Ishikawa (cell line): ENCODE measurements at regions not wholly inside any gene's neighbourhood (a gene's known extent, or its start where the extent isn't known, plus 50 kb on each side); places are given as distances from the start of the nearest gene placed in this dataset.

Source experiments
- CEBPB ChIP-seq: IDR thresholded peaks from 2 replicates; pipeline ENCODE4 v1.6.1; 2012
- CREB1 ChIP-seq: IDR thresholded peaks from 2 replicates; pipeline ENCODE4 v1.6.1; 2012; ENCODE audit warnings: low read depth
- EGR1 ChIP-seq: IDR thresholded peaks from 2 replicates; pipeline ENCODE4 v1.6.1; 2012
- EP300 ChIP-seq: IDR thresholded peaks from 2 replicates; pipeline ENCODE4 v1.6.1; 2012; ENCODE audit warnings: borderline replicate concordance
- FOXM1 ChIP-seq: IDR thresholded peaks from 2 replicates; pipeline ENCODE4 v1.6.1; 2012; ENCODE audit warnings: low read depth, borderline replicate concordance
- MAX ChIP-seq: IDR thresholded peaks from 2 replicates; pipeline ENCODE4 v1.6.1; 2012
- NFIC ChIP-seq: IDR thresholded peaks from 2 replicates; pipeline ENCODE4 v1.6.1; 2012
- RAD21 ChIP-seq: IDR thresholded peaks from 2 replicates; pipeline ENCODE4 v1.6.1; 2012; ENCODE audit warnings: low read depth
- TAF1 ChIP-seq: IDR thresholded peaks from 2 replicates; pipeline ENCODE4 v1.6.1; 2012; ENCODE audit warnings: low read depth, mild to moderate bottlenecking
- TCF12 ChIP-seq: IDR thresholded peaks from 2 replicates; pipeline ENCODE4 v1.6.1; 2012; ENCODE audit warnings: low read depth
- TEAD4 ChIP-seq: IDR thresholded peaks from 2 replicates; pipeline ENCODE4 v1.6.1; 2012
- YY1 ChIP-seq: IDR thresholded peaks from 2 replicates; pipeline ENCODE4 v1.6.1; 2012; ENCODE audit warnings: low read depth
- ZBTB7A ChIP-seq: IDR thresholded peaks from 2 replicates; pipeline ENCODE4 v1.6.1; 2012; ENCODE audit warnings: low read depth
- TF ChIP-seq, protein P1 (sequence below): IDR thresholded peaks from 2 replicates; pipeline ENCODE4 v1.6.1; 2012
- TF ChIP-seq, protein P2 (sequence below): IDR thresholded peaks from 2 replicates; pipeline ENCODE4 v1.6.1; 2012; ENCODE audit warnings: low read depth, mild to moderate bottlenecking

DNA sequence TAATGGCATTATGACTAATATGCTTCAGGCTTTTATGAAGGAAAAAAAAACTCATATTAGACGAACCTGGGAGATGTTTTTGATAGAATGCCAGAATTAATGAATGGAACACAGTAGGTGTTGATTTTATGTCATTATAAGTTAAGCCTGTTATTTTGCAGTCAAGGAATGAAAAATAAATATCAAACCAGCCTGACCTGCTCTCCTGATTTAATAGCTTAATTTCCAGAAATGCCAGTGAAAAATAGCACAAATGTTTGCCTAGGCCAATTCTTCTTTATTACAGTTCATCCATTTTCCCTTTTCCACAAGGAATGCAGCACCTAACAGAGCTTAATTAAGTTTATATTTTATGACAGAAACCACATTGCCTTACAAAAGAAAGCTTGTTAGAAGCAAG is 292.0 kb downstream of the TBL1XR1 start:
- TF ChIP-seq RAD21 (no peak), NFIC (peak; percentile 80), FOXM1 (0 out of 2 replicates have a peak, but pooled peaks have one; percentile 38), TAF1 (no peak), TCF12 (peak; percentile 26; the same call in 1 of the 2 replicates), CREB1 (no peak), EP300 (peak; percentile 24; the same call in 1 of the 2 replicates), TEAD4 (0 out of 2 replicates have a peak, but pooled peaks have one; percentile 25)

DNA sequence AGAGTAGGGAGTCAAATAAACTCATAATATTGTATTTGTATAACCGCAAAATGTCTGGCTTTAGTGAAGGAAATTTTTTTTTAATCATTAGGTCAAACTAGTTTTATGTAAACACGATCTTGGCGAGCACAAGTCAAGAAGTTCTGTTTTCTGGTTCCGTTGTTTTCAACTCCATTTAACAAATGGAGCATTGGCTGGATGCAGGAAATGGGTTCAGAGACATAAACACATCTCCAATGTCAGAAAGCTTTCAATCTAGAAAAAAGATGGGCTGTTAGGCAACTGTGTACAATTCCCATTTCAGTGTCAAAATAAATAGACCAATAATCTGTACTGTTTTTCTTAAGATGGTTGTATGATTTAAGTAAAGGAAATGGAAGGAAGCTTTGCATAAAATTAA is 292.8 kb downstream of the TBL1XR1 start:
- TF ChIP-seq EGR1 (no peak), MAX (no peak)

DNA sequence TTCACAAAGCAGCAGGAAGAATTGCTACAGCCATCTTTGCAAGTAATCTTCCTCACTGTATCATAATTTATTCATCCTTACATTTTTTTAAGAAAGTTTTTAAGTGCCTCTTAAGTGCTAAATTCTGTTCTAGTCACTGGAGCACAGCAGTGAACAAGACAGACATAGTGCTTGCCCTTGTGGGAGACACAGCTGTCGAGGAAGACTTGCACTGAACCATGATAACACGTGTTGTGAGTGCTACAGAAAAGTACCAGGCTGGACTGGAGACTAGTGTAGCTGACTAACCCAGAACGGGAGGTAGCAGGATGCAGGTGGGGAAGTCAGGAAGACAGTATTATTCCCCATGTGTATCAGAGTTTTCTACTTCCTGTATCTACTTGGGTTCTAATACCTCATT is 300.6 kb downstream of the TBL1XR1 start:
- TF ChIP-seq NFIC (no peak), CREB1 (no peak), CEBPB (no peak), EP300 (no peak), TCF12 (no peak)

GRCh38 chr3:176896165-176896564 is 301.1 kb downstream of the TBL1XR1 start:
- no peak for TF ChIP-seq TCF12
- no peak for TF ChIP-seq TAF1
- TF ChIP-seq CEBPB, result no peak
- TF ChIP-seq CREB1, result no peak
- TF ChIP-seq RAD21, result no peak
- TF ChIP-seq MAX, result no peak
- TF ChIP-seq EP300, result no peak
- TF ChIP-seq, protein P1, sequence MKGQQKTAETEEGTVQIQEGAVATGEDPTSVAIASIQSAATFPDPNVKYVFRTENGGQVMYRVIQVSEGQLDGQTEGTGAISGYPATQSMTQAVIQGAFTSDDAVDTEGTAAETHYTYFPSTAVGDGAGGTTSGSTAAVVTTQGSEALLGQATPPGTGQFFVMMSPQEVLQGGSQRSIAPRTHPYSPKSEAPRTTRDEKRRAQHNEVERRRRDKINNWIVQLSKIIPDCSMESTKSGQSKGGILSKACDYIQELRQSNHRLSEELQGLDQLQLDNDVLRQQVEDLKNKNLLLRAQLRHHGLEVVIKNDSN, result no peak
- TF ChIP-seq FOXM1, result no peak
- no peak for TF ChIP-seq YY1
- TF ChIP-seq NFIC, result no peak
- TF ChIP-seq ZBTB7A, result no peak
- no peak for TF ChIP-seq EGR1
- TF ChIP-seq, protein P2, sequence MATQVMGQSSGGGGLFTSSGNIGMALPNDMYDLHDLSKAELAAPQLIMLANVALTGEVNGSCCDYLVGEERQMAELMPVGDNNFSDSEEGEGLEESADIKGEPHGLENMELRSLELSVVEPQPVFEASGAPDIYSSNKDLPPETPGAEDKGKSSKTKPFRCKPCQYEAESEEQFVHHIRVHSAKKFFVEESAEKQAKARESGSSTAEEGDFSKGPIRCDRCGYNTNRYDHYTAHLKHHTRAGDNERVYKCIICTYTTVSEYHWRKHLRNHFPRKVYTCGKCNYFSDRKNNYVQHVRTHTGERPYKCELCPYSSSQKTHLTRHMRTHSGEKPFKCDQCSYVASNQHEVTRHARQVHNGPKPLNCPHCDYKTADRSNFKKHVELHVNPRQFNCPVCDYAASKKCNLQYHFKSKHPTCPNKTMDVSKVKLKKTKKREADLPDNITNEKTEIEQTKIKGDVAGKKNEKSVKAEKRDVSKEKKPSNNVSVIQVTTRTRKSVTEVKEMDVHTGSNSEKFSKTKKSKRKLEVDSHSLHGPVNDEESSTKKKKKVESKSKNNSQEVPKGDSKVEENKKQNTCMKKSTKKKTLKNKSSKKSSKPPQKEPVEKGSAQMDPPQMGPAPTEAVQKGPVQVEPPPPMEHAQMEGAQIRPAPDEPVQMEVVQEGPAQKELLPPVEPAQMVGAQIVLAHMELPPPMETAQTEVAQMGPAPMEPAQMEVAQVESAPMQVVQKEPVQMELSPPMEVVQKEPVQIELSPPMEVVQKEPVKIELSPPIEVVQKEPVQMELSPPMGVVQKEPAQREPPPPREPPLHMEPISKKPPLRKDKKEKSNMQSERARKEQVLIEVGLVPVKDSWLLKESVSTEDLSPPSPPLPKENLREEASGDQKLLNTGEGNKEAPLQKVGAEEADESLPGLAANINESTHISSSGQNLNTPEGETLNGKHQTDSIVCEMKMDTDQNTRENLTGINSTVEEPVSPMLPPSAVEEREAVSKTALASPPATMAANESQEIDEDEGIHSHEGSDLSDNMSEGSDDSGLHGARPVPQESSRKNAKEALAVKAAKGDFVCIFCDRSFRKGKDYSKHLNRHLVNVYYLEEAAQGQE, result no peak
- no peak for TF ChIP-seq TEAD4

- TF ChIP-seq FOXM1 (no peak), YY1 (no peak), TEAD4 (no peak), RAD21 (no peak), ZBTB7A (no peak)
Observed at GRCh38 chr3:176879710-176880109, 317.6 kb downstream of the TBL1XR1 start.

- no peak for TF ChIP-seq CEBPB
- no peak for TF ChIP-seq RAD21
- no peak for TF ChIP-seq TCF12
- no peak for TF ChIP-seq TEAD4
- no peak for TF ChIP-seq EGR1
- TF ChIP-seq, protein P2, result no peak
- TF ChIP-seq ZBTB7A, result no peak
- TF ChIP-seq TAF1, result no peak
- TF ChIP-seq CREB1, result no peak
- TF ChIP-seq FOXM1, result no peak
- no peak for TF ChIP-seq EP300
- TF ChIP-seq, protein P1, result no peak
- no peak for TF ChIP-seq NFIC
- TF ChIP-seq YY1, result no peak
- no peak for TF ChIP-seq MAX
Observed at GRCh38 chr3:176873261-176873660, 324.0 kb downstream of the TBL1XR1 start.

DNA sequence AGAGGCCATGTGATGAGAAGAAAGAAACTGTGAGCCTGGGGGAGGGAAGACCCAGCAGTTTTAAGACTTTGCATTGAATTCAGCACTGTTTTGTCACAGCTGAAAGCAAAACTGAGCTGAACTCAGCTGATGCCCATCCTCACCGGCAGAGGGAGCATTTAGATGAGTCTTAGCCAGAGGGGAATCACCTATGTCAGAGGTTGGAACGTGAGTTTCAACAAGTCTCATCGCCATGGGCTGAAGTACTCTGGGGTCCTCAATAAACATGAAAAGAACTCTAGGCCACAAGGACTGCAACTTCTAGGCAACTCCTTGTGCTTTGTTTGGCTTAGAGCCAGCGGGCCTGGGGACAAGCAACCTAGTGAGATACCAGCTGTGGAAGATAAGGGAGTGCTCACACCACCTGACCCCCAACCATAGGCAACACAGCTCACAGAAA is 324.5 kb downstream of the TBL1XR1 start:
- TF ChIP-seq NFIC (0 out of 2 replicates have a peak, but pooled peaks have one; percentile 21), ZBTB7A (no peak), RAD21 (peak; percentile 97)
